ENCODE measurements at regions not wholly inside any gene's neighbourhood (a gene's known extent, or its start where the extent isn't known, plus 50 kb on each side); places are given as distances from the start of the nearest gene placed in this dataset.

DNA sequence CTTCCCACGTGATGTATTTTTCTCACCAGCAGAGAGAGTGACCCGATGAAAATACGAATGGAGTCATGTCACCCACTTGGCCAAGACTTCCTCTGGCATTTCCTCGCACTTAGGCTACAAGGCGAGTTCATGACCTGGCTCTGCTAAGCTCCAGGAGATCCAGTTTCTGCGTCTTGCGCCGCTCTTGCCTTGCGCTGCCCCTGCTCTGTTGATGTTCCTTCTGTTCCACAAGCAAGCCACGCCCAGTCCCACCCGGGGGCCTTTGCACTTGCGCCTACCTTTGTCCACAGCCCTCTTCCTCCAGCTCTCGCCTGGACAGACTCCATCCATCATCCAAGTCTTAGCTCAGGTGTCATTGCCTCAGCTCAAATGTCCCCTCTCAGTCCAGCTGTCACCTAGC, 116.3 kb upstream of the SHH start:
- Mint-ChIP-seq H3K27ac (ENCODE audit: unreplicated experiment) (no peak overlapping the region), H3K27me3 (ENCODE audit: unreplicated experiment) (no peaks in the 10 kb centered on the region), H3K36me3 (ENCODE audit: insufficient read depth, unreplicated experiment) (no peaks in the 10 kb centered on the region), H3K4me1 (ENCODE audit: low read depth, unreplicated experiment) (peaks cover 36% of the 10 kb centered on the region), H3K4me3 (ENCODE audit: low read depth, unreplicated experiment) (no peak overlapping the region), H3K9me3 (ENCODE audit: low read depth, unreplicated experiment) (peaks cover 3% of the 10 kb centered on the region)
- no TSS peak for BruUV-seq (replicated peaks)
- TF ChIP-seq, protein P1, sequence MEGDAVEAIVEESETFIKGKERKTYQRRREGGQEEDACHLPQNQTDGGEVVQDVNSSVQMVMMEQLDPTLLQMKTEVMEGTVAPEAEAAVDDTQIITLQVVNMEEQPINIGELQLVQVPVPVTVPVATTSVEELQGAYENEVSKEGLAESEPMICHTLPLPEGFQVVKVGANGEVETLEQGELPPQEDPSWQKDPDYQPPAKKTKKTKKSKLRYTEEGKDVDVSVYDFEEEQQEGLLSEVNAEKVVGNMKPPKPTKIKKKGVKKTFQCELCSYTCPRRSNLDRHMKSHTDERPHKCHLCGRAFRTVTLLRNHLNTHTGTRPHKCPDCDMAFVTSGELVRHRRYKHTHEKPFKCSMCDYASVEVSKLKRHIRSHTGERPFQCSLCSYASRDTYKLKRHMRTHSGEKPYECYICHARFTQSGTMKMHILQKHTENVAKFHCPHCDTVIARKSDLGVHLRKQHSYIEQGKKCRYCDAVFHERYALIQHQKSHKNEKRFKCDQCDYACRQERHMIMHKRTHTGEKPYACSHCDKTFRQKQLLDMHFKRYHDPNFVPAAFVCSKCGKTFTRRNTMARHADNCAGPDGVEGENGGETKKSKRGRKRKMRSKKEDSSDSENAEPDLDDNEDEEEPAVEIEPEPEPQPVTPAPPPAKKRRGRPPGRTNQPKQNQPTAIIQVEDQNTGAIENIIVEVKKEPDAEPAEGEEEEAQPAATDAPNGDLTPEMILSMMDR (IDR thresholded peaks at IDR 0.05; ENCODE audit: unreplicated experiment) = no peak
- DNase-seq = no peak
- intact Hi-C loops (cut with micrococcal nuclease; ENCODE audit: unreplicated experiment) = no loop called here
- CTCF ChIA-PET = interaction anchor here (1.4 kb wide), 1 partner anchor 23 kb away, joined by 4 read pairs; no protein-coding TSS in a partner anchor

DNA sequence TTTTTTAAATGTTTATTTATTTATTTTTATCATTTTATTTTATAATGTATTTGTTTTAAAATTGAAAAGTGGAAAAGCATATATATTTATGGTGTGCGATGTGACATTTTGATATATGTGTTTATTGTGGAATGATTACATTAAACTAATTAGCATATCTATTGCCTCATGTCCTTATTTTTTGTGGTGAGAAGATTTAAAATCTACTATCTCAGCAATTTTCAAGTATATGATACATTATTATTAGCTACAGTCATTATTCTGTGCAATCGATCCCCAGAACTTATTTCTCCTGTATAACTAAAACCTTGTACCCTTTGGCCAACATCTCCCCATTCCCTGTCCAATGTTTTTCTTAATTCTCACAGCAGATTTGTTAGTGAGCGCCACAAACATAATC, 115.6 kb upstream of the SHH start:
- H3K4me3 Mint-ChIP-seq (ENCODE audit: low read depth, unreplicated experiment) = no peak overlapping the region
- TF ChIP-seq, protein P1 (IDR thresholded peaks at IDR 0.05; ENCODE audit: unreplicated experiment) = no peak

DNA sequence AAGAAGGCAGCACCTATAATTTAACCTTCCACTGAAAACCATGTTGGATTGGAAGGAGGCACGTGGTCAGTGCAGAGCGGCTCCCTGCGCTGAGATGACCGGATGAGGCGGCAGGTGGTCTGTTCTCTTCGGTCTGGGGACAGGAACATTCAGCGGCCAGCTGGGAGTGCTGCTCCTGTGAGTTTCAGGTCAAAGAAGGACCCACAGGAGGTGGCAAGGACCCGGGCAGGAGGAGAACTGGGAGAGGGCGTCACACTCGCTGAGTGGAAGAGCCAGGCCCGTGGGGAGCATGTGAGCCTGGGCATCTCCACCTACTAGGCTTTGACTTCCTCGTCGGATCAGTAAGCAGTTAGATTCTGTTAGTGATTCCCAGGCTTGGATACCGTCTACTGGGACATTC, 113.4 kb upstream of the SHH start:
- BruUV-seq (replicated peaks) = no TSS peak
- intact Hi-C loops (cut with micrococcal nuclease; ENCODE audit: unreplicated experiment) = no loop called here
- Mint-ChIP-seq H3K9me3 (ENCODE audit: low read depth, unreplicated experiment) (peaks cover 3% of the 10 kb centered on the region), H3K4me1 (ENCODE audit: low read depth, unreplicated experiment) (peaks cover 49% of the 10 kb centered on the region), H3K36me3 (ENCODE audit: insufficient read depth, unreplicated experiment) (peaks cover 12% of the 10 kb centered on the region), H3K27me3 (ENCODE audit: unreplicated experiment) (no peaks in the 10 kb centered on the region), H3K27ac (ENCODE audit: unreplicated experiment) (no peak overlapping the region), H3K4me3 (ENCODE audit: low read depth, unreplicated experiment) (no peak overlapping the region)
- CTCF ChIA-PET = no interaction called here
- TF ChIP-seq, protein P1 (IDR thresholded peaks at IDR 0.05; ENCODE audit: unreplicated experiment) = no peak
- no peak for DNase-seq

More for the DNA sequence above, 115.6 kb upstream of the SHH start:
- DNase-seq = no peak
- Mint-ChIP-seq H3K27me3 (ENCODE audit: unreplicated experiment) (no peaks in the 10 kb centered on the region), H3K36me3 (ENCODE audit: insufficient read depth, unreplicated experiment) (no peaks in the 10 kb centered on the region), H3K4me1 (ENCODE audit: low read depth, unreplicated experiment) (peaks cover 36% of the 10 kb centered on the region), H3K9me3 (ENCODE audit: low read depth, unreplicated experiment) (peaks cover 3% of the 10 kb centered on the region), H3K27ac (ENCODE audit: unreplicated experiment) (no peak overlapping the region)
- no TSS peak for BruUV-seq (replicated peaks)
- CTCF ChIA-PET = no interaction called here
- intact Hi-C loops (cut with micrococcal nuclease; ENCODE audit: unreplicated experiment) = no loop called here

DNA sequence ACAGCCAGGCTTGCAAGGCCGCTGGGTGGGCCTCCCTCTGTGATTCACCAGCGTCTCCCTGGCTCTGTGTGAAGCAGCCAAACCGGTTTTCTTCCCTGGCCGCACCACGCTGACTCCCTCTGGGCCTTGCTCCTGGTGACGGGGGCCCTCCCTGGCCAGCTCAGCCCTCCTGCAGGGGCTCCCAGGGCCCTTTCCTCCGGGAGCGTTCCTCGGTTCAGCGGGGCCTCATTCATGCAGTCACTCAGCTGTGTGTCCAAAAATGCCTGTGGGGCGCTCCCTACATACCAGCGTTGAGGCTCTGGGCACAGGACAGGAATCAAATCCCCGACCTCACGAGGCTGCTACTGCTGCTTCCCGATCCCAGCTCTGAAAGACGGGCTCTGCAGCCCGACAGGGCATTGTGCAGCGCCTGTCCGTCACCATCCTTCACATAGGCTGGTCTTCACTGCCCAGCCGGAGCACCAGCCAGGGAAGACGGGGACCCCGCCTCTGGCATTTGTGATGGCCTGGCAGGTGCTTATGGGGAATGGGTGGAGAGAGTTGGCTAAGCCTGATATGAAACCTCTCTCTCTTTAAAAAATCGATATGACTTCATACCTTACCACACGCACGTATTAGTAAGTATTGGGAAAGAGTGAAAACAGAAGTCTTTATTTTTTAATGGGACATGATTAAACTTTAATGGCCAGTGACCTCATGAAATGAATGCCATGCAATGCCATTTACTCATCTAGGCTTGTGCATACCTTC, 110.0 kb upstream of the SHH start:
- intact Hi-C loops (cut with micrococcal nuclease; ENCODE audit: unreplicated experiment) = loop anchor here (1.0 to 2.0 kb wide), 4 partner anchors 29 to 459 kb away; no protein-coding TSS in a partner anchor
- peaks cover 6% of the 10 kb centered on the region for H3K9me3 Mint-ChIP-seq (ENCODE audit: low read depth, unreplicated experiment)
- H3K27me3 Mint-ChIP-seq (ENCODE audit: unreplicated experiment) = no peaks in the 10 kb centered on the region
- peaks cover 25% of the 10 kb centered on the region for H3K36me3 Mint-ChIP-seq (ENCODE audit: insufficient read depth, unreplicated experiment)
- peak; percentile 92 for DNase-seq
- TF ChIP-seq, protein P1 (IDR thresholded peaks at IDR 0.05; ENCODE audit: unreplicated experiment) = no peak
- peak overlapping the region; percentile 95 for H3K27ac Mint-ChIP-seq (ENCODE audit: unreplicated experiment)
- peak overlapping the region; percentile 65 for H3K4me3 Mint-ChIP-seq (ENCODE audit: low read depth, unreplicated experiment)
- TSS peak; percentile 73 for BruUV-seq (replicated peaks)
- CTCF ChIA-PET = interaction anchor here (1.1 to 1.7 kb wide), 3 partner anchors 78 to 535 kb away, joined by 3 to 7 read pairs (median 3); no protein-coding TSS in a partner anchor
- H3K4me1 Mint-ChIP-seq (ENCODE audit: low read depth, unreplicated experiment) = peaks cover 72% of the 10 kb centered on the region
